ENCODE measurements at regions not wholly inside any gene's neighbourhood (a gene's known extent, or its start where the extent isn't known, plus 50 kb on each side); places are given as distances from the start of the nearest gene placed in this dataset.
A peak's percentile ranks its signal among the peaks of the same experiment; 100 is the strongest.
"Not testable (repeated sequence)": the region's sequence is repeated elsewhere in the genome, so short reads cannot be mapped to it uniquely, and the experiment has no call there.

- no peak for DNase-seq
These were observed 267.3 kb upstream of the DUSP10 start for GRCh38 chr1:222009105-222009730.

GRCh38 chr1:222006715-222007114 lies 264.8 kb upstream of the DUSP10 start:
- DNase-seq = no peak

- DNase-seq = no peak
These were observed 262.9 kb upstream of the DUSP10 start for GRCh38 chr1:222004784-222005183.

GRCh38 chr1:222004034-222004433 lies 262.1 kb upstream of the DUSP10 start:
- no peak for DNase-seq

GRCh38 chr1:222002503-222002902 lies 260.6 kb upstream of the DUSP10 start:
- no peak for DNase-seq

- no peak for DNase-seq
These were observed 258.2 kb upstream of the DUSP10 start for GRCh38 chr1:222000131-222000530.

GRCh38 chr1:221998781-221999180 lies 256.9 kb upstream of the DUSP10 start:
- no peak for DNase-seq

- DNase-seq = no peak
These were observed 256.3 kb upstream of the DUSP10 start for GRCh38 chr1:221998186-221998612.

GRCh38 chr1:221997012-221997411 lies 255.1 kb upstream of the DUSP10 start:
- DNase-seq = peak in 5 of 58 donors; percentile 3 to 18 (median 5)

- DNase-seq = peak in 3 of 58 donors; percentile 20 to 50 (median 42)
These were observed 253.1 kb upstream of the DUSP10 start for GRCh38 chr1:221994939-221995338.

GRCh38 chr1:221994274-221994698 lies 252.4 kb upstream of the DUSP10 start:
- no peak for DNase-seq

- no peak for DNase-seq
These were observed 251.6 kb upstream of the DUSP10 start for GRCh38 chr1:221993444-221993948.

GRCh38 chr1:221992427-221992826 lies 250.5 kb upstream of the DUSP10 start:
- DNase-seq = no peak

GRCh38 chr1:221991221-221991620 lies 249.3 kb upstream of the DUSP10 start:
- DNase-seq = no peak

GRCh38 chr1:221989741-221990140 lies 247.9 kb upstream of the DUSP10 start:
- no peak for DNase-seq

GRCh38 chr1:221988829-221989228 lies 246.9 kb upstream of the DUSP10 start:
- DNase-seq = no peak

- peak in 2 of 58 donors; percentile 10 to 14 for DNase-seq
These were observed 246.1 kb upstream of the DUSP10 start for GRCh38 chr1:221987860-221988520.

GRCh38 chr1:221983444-221983843 lies 241.6 kb upstream of the DUSP10 start:
- no peak for DNase-seq

GRCh38 chr1:221981461-221981860 lies 239.6 kb upstream of the DUSP10 start:
- DNase-seq = no peak

GRCh38 chr1:221979444-221980032 lies 237.6 kb upstream of the DUSP10 start:
- DNase-seq = no peak

GRCh38 chr1:221978631-221979334 lies 236.9 kb upstream of the DUSP10 start:
- DNase-seq = not testable (repeated sequence)

GRCh38 chr1:221973787-221974186 lies 231.9 kb upstream of the DUSP10 start:
- not testable (repeated sequence) for DNase-seq
